Trophoblast cell (in vitro differentiated cells and primary cell): ENCODE measurements at regions not wholly inside any gene's neighbourhood (a gene's known extent, or its start where the extent isn't known, plus 50 kb on each side); places are given as distances from the start of the nearest gene placed in this dataset.

Experiments
- DNase-seq, 2 donors: peaks; one replicate each; pipeline ENCODE4 v3.0.0-alpha.2; 2016
- H2AFZ ChIP-seq: 2 replicates; pipeline ENCODE4 v1.6.1; 2013; ENCODE audit warnings: low read length, moderate library complexity, mild to moderate bottlenecking; ENCODE audit not compliant: insufficient read depth, poor library complexity
- H2AK5ac ChIP-seq: 2 replicates; pipeline ENCODE4 v1.6.1; 2013; ENCODE audit warnings: mild to moderate bottlenecking, low read length
- H2BK120ac ChIP-seq: 2 replicates; pipeline ENCODE4 v1.6.1; 2013; ENCODE audit warnings: low read length, mild to moderate bottlenecking, moderate library complexity; ENCODE audit not compliant: insufficient read depth, poor library complexity
- H2BK12ac ChIP-seq: 2 replicates; pipeline ENCODE4 v1.6.1; 2013; ENCODE audit warnings: mild to moderate bottlenecking, low read length, moderate library complexity
- H2BK5ac ChIP-seq: 2 replicates; pipeline ENCODE4 v1.6.1; 2013; ENCODE audit warnings: low read length, low read depth, moderate library complexity, mild to moderate bottlenecking; ENCODE audit not compliant: poor library complexity
- H3K14ac ChIP-seq: 2 replicates; pipeline ENCODE4 v1.6.1; 2013; ENCODE audit warnings: mild to moderate bottlenecking, low read length
- H3K18ac ChIP-seq: 2 replicates; pipeline ENCODE4 v1.6.1; 2013; ENCODE audit warnings: mild to moderate bottlenecking, low read length
- H3K23ac ChIP-seq: 2 replicates; pipeline ENCODE4 v1.6.1; 2013; ENCODE audit warnings: low read length
- H3K27ac ChIP-seq: 2 replicates; pipeline ENCODE4 v1.5.1; 2013; ENCODE audit warnings: low read depth, mild to moderate bottlenecking, inconsistent platforms, low read length, moderate library complexity
- H3K27me3 ChIP-seq: 2 replicates; pipeline ENCODE4 v1.6.1; 2013; ENCODE audit warnings: inconsistent platforms, mild to moderate bottlenecking, low read length, moderate library complexity; ENCODE audit not compliant: insufficient read depth
- H3K36me3 ChIP-seq, 2 experiments: 1 replicate in 1 of 2; 2 replicates in 1 of 2; pipeline ENCODE4 v1.6.1; 2013; ENCODE audit warnings: low read length in 2 of 2, mild to moderate bottlenecking in 2 of 2, moderate library complexity in 1 of 2; ENCODE audit not compliant: insufficient read depth in 2 of 2, control insufficient read depth in 1 of 2
- H3K4ac ChIP-seq: 2 replicates; pipeline ENCODE4 v1.6.1; 2013; ENCODE audit warnings: low read depth, mild to moderate bottlenecking, low read length, moderate library complexity
- H3K4me1 ChIP-seq, 2 experiments: 1 replicate in 1 of 2; 2 replicates in 1 of 2; pipeline ENCODE4 v1.6.1; 2013; ENCODE audit warnings: low read length in 2 of 2, mild to moderate bottlenecking in 2 of 2, moderate library complexity in 1 of 2; ENCODE audit not compliant: insufficient read depth in 2 of 2, control insufficient read depth in 1 of 2
- H3K4me2 ChIP-seq: 2 replicates; pipeline ENCODE4 v1.6.1; 2013; ENCODE audit warnings: inconsistent platforms, mild to moderate bottlenecking, low read length, moderate library complexity
- H3K4me3 ChIP-seq: 2 replicates; pipeline ENCODE4 v1.5.1; 2013; ENCODE audit warnings: mild to moderate bottlenecking, low read depth, low read length, inconsistent platforms
- H3K79me1 ChIP-seq: one replicate; pipeline ENCODE4 v1.6.1; 2013; ENCODE audit warnings: low read length
- H3K79me2 ChIP-seq: 2 replicates; pipeline ENCODE4 v1.6.1; 2013; ENCODE audit warnings: low read length, mild to moderate bottlenecking; ENCODE audit not compliant: control insufficient read depth, insufficient read depth, poor library complexity
- H3K9ac ChIP-seq: 2 replicates; pipeline ENCODE4 v1.6.1; 2013; ENCODE audit warnings: mild to moderate bottlenecking, low read length
- H3K9me3 ChIP-seq: 2 replicates; pipeline ENCODE4 v1.6.1; 2013; ENCODE audit warnings: low read depth, mild to moderate bottlenecking, control low read depth, inconsistent platforms, low read length; ENCODE audit not compliant: insufficient read depth
- H4K12ac ChIP-seq: 2 replicates; pipeline ENCODE4 v1.6.1; 2013; ENCODE audit warnings: low read depth, mild to moderate bottlenecking, low read length, moderate library complexity
- H4K8ac ChIP-seq: 2 replicates; pipeline ENCODE4 v1.6.1; 2013; ENCODE audit warnings: low read depth, mild to moderate bottlenecking, low read length, moderate library complexity
- H4K91ac ChIP-seq: one replicate; pipeline ENCODE4 v1.6.1; 2013; ENCODE audit warnings: low read depth, mild to moderate bottlenecking, low read length, moderate library complexity
- WGBS: extraction: QIAGEN DNeasy Blood & Tissue Kit; methylation state at CpG from one replicate; pipeline ENCODE4 v1.1.7; 2013; ENCODE audit warnings: missing lambda C conversion rate; ENCODE audit not compliant: insufficient read length, insufficient coverage; ENCODE audit errors: extremely low coverage; 5-methylcytosine and 5-hydroxymethylcytosine counted together

DNA sequence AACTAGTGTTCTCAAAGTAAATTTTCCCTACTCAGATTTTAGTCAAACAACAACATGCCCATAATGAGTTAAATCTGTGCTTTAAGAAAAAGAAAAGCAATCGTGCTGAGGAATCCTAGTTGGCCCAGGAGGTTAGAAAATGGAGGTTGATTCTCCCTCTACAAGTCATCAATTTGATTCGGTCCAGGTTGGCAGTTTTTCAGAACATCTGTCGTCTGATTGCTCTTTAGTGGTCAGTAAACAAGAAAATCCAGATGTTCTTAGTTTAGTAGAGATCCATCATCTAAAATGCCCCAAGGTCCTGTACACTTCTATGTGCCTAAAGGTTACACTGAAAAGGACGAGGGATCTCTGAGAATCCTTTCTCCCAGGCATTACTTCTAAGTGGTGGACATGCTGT is 659.2 kb downstream of the MTRR start:
- no peaks in the 10 kb centered on the region for H3K79me1 ChIP-seq
- no peak overlapping the region for H2AFZ ChIP-seq
- no peak overlapping the region for H3K4me2 ChIP-seq
- no peak overlapping the region for H2BK120ac ChIP-seq
- no peaks in the 10 kb centered on the region for H3K79me2 ChIP-seq
- no peak overlapping the region for H4K8ac ChIP-seq
- H2AK5ac ChIP-seq: no peak overlapping the region
- H2BK12ac ChIP-seq: no peak overlapping the region
- H3K4ac ChIP-seq: no peak overlapping the region
- H2BK5ac ChIP-seq: no peak overlapping the region
- no peaks in the 10 kb centered on the region for H3K27me3 ChIP-seq
- no peak overlapping the region for H4K12ac ChIP-seq
- no peaks in the 10 kb centered on the region for H3K36me3 ChIP-seq
- no peak overlapping the region for H3K18ac ChIP-seq
- H3K9ac ChIP-seq: no peak overlapping the region
- no peak for DNase-seq
- H4K91ac ChIP-seq: no peak overlapping the region
- no peaks in the 10 kb centered on the region for H3K4me1 ChIP-seq
- no peak overlapping the region for H3K4me3 ChIP-seq
- H3K27ac ChIP-seq: no peak overlapping the region
- H3K14ac ChIP-seq: no peak overlapping the region
- H3K9me3 ChIP-seq: no peaks in the 10 kb centered on the region
- WGBS: no CpG with 5 or more reads among the region's 4 CpGs
- peak overlapping the region; percentile 76 for H3K23ac ChIP-seq

DNA sequence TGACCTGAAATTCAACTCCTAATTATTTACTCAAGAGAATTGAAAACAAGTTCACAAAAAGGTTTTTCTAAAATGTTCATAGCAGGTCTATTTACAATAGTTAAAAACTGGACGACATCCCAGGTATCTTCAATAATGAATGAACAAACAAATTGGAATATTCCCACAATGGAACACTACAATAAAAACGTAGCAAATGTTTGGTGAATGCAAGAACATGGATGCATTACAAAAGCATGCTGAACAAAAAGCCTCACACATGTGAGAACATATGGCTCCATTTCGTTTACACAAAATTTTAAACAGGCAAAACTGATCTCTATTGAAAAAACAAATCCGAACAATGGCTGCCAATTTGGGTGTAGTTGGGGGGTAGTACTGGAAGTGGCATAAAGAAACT is 669.9 kb downstream of the MTRR start:
- Histone ChIP-seq H3K4ac (no peak overlapping the region), H4K91ac (no peak overlapping the region), H3K4me2 (no peak overlapping the region), H3K9me3 (no peaks in the 10 kb centered on the region), H4K12ac (no peak overlapping the region), H3K79me1 (no peaks in the 10 kb centered on the region), H3K27ac (no peak overlapping the region), H3K79me2 (no peaks in the 10 kb centered on the region), H3K36me3 (no peaks in the 10 kb centered on the region), H3K14ac (no peak overlapping the region), H2BK5ac (no peak overlapping the region), H2BK12ac (no peak overlapping the region), H3K4me3 (no peak overlapping the region), H4K8ac (no peak overlapping the region), H3K23ac (no peak overlapping the region), H3K4me1 (no peaks in the 10 kb centered on the region), H2AK5ac (no peak overlapping the region), H3K18ac (no peak overlapping the region), H3K9ac (no peak overlapping the region), H2AFZ (no peak overlapping the region), H2BK120ac (no peak overlapping the region), H3K27me3 (no peaks in the 10 kb centered on the region)
- no peak for DNase-seq
- WGBS: no CpG with 5 or more reads among the region's 4 CpGs

DNA sequence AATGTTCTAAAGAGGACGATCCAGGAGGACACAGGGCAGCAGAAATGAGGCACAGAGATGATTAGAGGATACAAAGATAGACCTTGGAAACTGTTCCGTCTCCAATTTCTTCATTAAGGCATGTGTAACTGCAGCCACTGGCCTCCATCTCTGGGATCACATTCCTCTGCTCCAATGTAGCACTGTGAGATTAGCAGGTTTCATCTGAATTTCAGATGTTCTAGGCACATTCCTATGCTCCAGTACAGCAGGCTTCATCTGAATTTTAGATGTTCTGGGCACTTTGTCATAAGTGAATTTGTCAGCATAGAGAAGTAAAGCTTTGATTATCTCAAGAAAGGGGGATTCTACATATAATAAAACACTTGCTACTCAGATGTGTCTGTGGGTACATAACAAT is 671.4 kb downstream of the MTRR start:
- Histone ChIP-seq H3K4me3 (no peak overlapping the region), H4K8ac (no peak overlapping the region), H2BK5ac (no peak overlapping the region), H3K4me2 (no peak overlapping the region), H3K27me3 (no peaks in the 10 kb centered on the region), H3K36me3 (no peaks in the 10 kb centered on the region), H3K18ac (no peak overlapping the region), H2BK12ac (no peak overlapping the region), H2AFZ (no peak overlapping the region), H3K4ac (no peak overlapping the region), H3K9ac (no peak overlapping the region), H3K27ac (no peak overlapping the region), H3K9me3 (no peaks in the 10 kb centered on the region), H3K14ac (no peak overlapping the region), H2BK120ac (no peak overlapping the region), H3K79me1 (no peaks in the 10 kb centered on the region), H3K4me1 (no peaks in the 10 kb centered on the region), H4K12ac (no peak overlapping the region), H3K23ac (no peak overlapping the region), H3K79me2 (no peaks in the 10 kb centered on the region), H2AK5ac (no peak overlapping the region), H4K91ac (no peak overlapping the region)
- DNase-seq: no peak
- no CpG with 5 or more reads among the region's 2 CpGs for WGBS

DNA sequence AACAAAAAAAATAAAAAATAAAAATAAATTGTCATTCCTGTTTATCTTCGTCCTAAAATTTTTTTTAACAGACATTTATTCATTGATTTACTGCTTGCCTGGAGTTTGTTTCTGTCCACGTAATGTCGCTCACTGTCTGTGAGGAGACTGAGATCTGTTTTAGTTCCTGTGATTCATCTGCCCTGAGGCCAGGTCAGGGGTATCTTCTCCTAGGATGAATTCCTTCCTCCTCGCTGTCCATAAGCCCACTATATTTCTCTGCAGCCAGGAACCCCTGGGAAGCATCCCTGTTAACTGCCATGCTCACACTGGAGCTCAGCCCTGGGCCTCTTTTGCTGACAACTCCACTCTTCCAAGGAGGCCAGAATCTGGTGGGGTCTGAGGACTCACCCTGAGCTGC is 682.0 kb downstream of the MTRR start:
- no peak overlapping the region for H3K4me2 ChIP-seq
- peaks cover 4% of the 10 kb centered on the region for H3K79me1 ChIP-seq
- H3K18ac ChIP-seq: no peak overlapping the region
- H3K27me3 ChIP-seq: no peaks in the 10 kb centered on the region
- no peak overlapping the region for H2BK120ac ChIP-seq
- no peak overlapping the region for H3K23ac ChIP-seq
- H3K36me3 ChIP-seq: no peaks in the 10 kb centered on the region
- WGBS: no CpG with 5 or more reads among the region's 4 CpGs
- H3K79me2 ChIP-seq: no peaks in the 10 kb centered on the region
- no peak overlapping the region for H4K12ac ChIP-seq
- no peak overlapping the region for H3K4ac ChIP-seq
- no peak overlapping the region for H2AK5ac ChIP-seq
- no peak overlapping the region for H2AFZ ChIP-seq
- DNase-seq: no peak
- H4K91ac ChIP-seq: no peak overlapping the region
- no peak overlapping the region for H2BK5ac ChIP-seq
- peak overlapping the region; percentile 68 for H3K27ac ChIP-seq
- no peak overlapping the region for H3K14ac ChIP-seq
- H3K9me3 ChIP-seq: no peaks in the 10 kb centered on the region
- no peak overlapping the region for H2BK12ac ChIP-seq
- no peak overlapping the region for H3K4me3 ChIP-seq
- peaks cover 5% of the 10 kb centered on the region in 2 experiments for H3K4me1 ChIP-seq
- no peak overlapping the region for H4K8ac ChIP-seq
- no peak overlapping the region for H3K9ac ChIP-seq

DNA sequence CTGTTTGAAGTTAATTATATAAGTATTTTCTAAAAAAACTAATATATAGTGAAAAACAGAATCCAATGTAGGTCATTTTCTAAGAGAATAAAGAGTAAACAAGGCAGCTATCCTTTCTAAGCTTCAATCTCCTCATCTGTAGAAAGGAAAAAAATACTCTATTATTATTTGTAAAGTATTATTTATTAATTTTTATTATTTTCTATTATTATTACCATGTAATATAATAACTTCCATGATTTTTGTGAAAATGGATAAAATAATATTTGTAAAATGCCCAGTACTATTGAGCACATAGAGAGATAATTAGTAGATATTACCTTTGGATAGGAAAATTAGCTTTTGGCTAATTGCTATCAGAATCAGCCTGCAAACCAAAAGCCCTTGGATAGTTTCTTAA is 684.4 kb downstream of the MTRR start:
- Histone ChIP-seq H3K4me2 (no peak overlapping the region), H4K12ac (no peak overlapping the region), H3K9me3 (no peaks in the 10 kb centered on the region), H2BK5ac (no peak overlapping the region), H2AFZ (no peak overlapping the region), H2AK5ac (no peak overlapping the region), H2BK12ac (no peak overlapping the region), H3K9ac (no peak overlapping the region), H3K14ac (no peak overlapping the region), H3K79me2 (no peaks in the 10 kb centered on the region), H3K79me1 (peaks cover 4% of the 10 kb centered on the region), H3K18ac (no peak overlapping the region), H3K4me3 (no peak overlapping the region), H3K23ac (no peak overlapping the region), H3K4ac (no peak overlapping the region), H4K91ac (no peak overlapping the region), H3K36me3 (no peaks in the 10 kb centered on the region), H2BK120ac (no peak overlapping the region), H3K4me1 (peaks cover 5% of the 10 kb centered on the region in 2 experiments), H4K8ac (no peak overlapping the region), H3K27ac (no peak overlapping the region), H3K27me3 (no peaks in the 10 kb centered on the region)
- DNase-seq: no peak
